Right cardiac atrium (tissue), 5 donors: ENCODE measurements at regions not wholly inside any gene's neighbourhood (a gene's known extent, or its start where the extent isn't known, plus 50 kb on each side); places are given as distances from the start of the nearest gene placed in this dataset.
A peak's percentile ranks its signal among the peaks of the same experiment; 100 is the strongest.

Experiments
- ATAC-seq, 2 donors: fragments of 200-7000 bp; cut with Tn5 transposase; one replicate each; pipeline versions ENCODE4 v1.8.0 to v1.9.1; 2020; ENCODE audit warnings: moderate library complexity in 2 of 2, mild to moderate bottlenecking in 1 of 2
- DNase-seq, 3 donors: peaks; one replicate each; pipeline ENCODE4 v3.0.0-alpha.2; 2020
- H3K27ac ChIP-seq: one replicate; pipeline ENCODE4 v1.5.1; 2013; ENCODE audit warnings: mild to moderate bottlenecking, low read length, control low read depth, moderate library complexity
- H3K27me3 ChIP-seq: one replicate; pipeline ENCODE4 v1.6.1; 2013; ENCODE audit not compliant: control insufficient read depth, insufficient read depth
- H3K4me1 ChIP-seq: one replicate; pipeline ENCODE4 v1.6.1; 2013; ENCODE audit warnings: low read length; ENCODE audit not compliant: control insufficient read depth, insufficient read depth
- H3K4me3 ChIP-seq: one replicate; pipeline ENCODE4 v1.5.1; 2013; ENCODE audit warnings: low read length, control low read depth
- H3K9me3 ChIP-seq: one replicate; pipeline ENCODE4 v1.6.1; 2013; ENCODE audit warnings: low read length; ENCODE audit not compliant: control insufficient read depth
- WGBS: extraction: QIAGEN DNeasy Blood & Tissue Kit; methylation state at CpG from one replicate; pipeline ENCODE4 v1.1.7; 2013; 5-methylcytosine and 5-hydroxymethylcytosine counted together
- intact Hi-C, 4 donors: fragments of 100-400 bp; cut with DNase I; formaldehyde crosslinking; loops; one replicate each; pipeline versions ENCODE4 v1.11.0 to v1.14.0; 2022 to 2023
- donor health status: healthy with polysubstance abuse.
- donor health status: DM: no; HTN: yes; CAD: no.
- donor health status: DM: no; HTN: no; CAD: no.
- donor health status: DM: no; HTN: yes; CAD: no; lungs with severe emphysema.
- donor health status: DM: yes; HTN: yes; CAD: no.

DNA sequence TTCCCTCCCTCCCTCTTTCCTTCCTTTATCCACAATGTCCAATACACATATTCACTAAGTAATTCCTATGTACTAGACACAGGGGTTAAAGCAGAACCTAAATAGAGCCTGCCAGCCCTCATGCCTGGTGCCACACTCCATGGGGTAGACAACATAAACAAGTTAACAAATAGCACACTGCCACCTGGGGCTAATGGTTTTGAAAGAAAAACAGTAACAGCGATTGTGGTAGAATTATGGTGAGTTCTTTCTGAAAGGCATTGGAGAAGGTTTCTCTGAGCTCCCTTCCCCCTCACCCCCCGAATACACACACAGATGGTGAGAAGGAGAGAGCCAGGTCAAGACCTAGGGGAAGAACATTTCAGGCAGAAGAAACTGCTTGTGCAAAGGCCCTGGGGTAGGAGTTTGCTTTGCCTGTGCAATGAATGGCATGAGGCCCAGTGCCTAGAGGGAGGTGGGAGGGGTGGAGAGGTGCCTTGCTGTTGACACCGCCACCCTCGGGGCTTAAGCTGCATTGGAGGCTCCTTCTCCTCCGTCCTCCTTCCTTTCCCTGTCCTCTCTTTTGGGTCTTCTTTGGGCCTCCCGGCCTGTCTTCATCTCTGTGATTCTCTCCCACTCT, 502.4 kb upstream of the SULF2 start:
- Histone ChIP-seq H3K27me3 (no peaks in the 10 kb centered on the region), H3K27ac (no peak overlapping the region), H3K4me1 (no peaks in the 10 kb centered on the region), H3K9me3 (no peaks in the 10 kb centered on the region), H3K4me3 (no peak overlapping the region)
- WGBS: 94% methylated on average over 6 of the region's 6 CpGs
- intact Hi-C loops: no loop called here
- ATAC-seq (no peak), DNase-seq (no peak)

DNA sequence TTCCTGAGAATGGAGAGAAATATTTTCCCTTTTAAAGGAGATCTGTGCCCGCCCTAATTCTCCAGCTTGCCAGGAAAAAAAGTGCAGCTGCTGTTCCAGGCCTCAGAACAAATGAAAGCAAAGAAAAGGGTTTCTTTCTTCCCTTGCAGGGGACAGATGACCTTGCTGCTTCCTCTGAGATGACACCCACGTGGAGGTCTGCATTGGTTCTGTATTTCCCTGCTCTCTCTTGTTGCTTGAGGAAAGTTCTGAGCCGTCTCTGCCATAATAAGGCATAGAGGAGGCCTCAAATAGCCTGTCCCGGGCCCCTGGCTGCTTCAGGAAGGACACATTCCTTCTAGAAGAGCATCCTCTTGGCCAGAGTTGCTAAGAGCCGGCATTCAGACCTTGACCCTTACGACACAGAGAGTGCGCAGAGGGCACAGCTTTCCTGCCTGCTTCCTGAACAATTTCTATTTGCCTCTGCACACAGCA, 501.8 kb upstream of the SULF2 start:
- H3K27ac ChIP-seq: no peak overlapping the region
- DNase-seq (no peak), ATAC-seq (peak in 1 of 2 donors; percentile 27)
- no peaks in the 10 kb centered on the region for H3K4me1 ChIP-seq
- WGBS: 26% methylated on average over 7 of the region's 7 CpGs
- no peaks in the 10 kb centered on the region for H3K27me3 ChIP-seq
- intact Hi-C loops: no loop called here
- H3K4me3 ChIP-seq: no peak overlapping the region
- H3K9me3 ChIP-seq: no peaks in the 10 kb centered on the region

DNA sequence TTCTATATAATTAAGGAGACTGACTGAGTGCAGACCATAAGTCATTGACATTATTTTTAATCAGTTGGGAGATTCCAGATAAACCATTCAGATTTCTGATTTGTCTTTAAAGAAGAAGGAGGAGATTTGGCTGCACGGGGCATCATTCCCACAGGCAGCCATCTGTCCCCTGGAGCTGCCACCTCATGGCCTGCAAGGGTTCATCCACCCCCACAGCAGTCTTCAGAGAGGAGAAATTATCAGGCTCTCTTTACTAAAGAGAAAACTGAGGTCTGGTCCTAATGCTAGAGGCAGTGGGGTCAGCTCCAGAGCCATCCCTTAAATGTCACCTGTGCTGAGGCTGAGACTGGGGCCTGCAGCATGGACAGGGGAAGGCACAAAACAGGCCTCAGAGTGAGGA, 501.3 kb upstream of the SULF2 start:
- no peaks in the 10 kb centered on the region for H3K27me3 ChIP-seq
- DNase-seq (no peak), ATAC-seq (no peak)
- no peaks in the 10 kb centered on the region for H3K4me1 ChIP-seq
- no peaks in the 10 kb centered on the region for H3K9me3 ChIP-seq
- WGBS: 70% methylated on average over 1 of the region's 1 CpG
- intact Hi-C loops: no loop called here
- H3K27ac ChIP-seq: no peak overlapping the region
- no peak overlapping the region for H3K4me3 ChIP-seq

DNA sequence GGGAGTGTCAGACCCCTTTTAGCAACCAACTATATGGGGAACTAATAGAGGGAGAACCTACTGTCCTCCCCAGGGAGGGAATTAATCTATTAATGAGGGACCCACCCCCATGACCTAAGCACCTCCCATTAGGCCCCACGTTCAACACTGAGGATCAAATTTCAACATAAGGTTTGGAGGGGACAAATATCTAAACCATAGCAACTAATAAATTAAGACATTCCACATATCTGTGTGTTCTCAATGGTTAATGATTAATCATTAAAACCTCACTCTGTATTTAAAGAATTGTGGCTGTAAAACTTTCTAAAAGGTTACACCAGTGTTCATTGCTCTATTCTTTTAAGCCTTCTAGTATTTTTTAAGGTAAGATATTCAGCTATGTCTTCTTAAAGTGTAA, 500.4 kb upstream of the SULF2 start:
- H3K4me3 ChIP-seq: no peak overlapping the region
- H3K27me3 ChIP-seq: no peaks in the 10 kb centered on the region
- no peaks in the 10 kb centered on the region for H3K9me3 ChIP-seq
- intact Hi-C loops: no loop called here
- WGBS: 29% methylated on average over 1 of the region's 1 CpG
- DNase-seq: no peak
- no peak for ATAC-seq
- no peak overlapping the region for H3K27ac ChIP-seq
- H3K4me1 ChIP-seq: no peaks in the 10 kb centered on the region

- 88% methylated on average over 2 of the region's 2 CpGs for WGBS
- no peak for ATAC-seq
Observed at GRCh38 chr20:48284837-48285236, 499.6 kb upstream of the SULF2 start.

GRCh38 chr20:48284315-48284714, 499.0 kb upstream of the SULF2 start:
- Histone ChIP-seq H3K9me3 (no peaks in the 10 kb centered on the region), H3K27me3 (no peaks in the 10 kb centered on the region), H3K4me1 (no peaks in the 10 kb centered on the region), H3K27ac (no peak overlapping the region), H3K4me3 (no peak overlapping the region)
- DNase-seq: no peak
- intact Hi-C loops: no loop called here
- ATAC-seq: no peak
- WGBS: 93% methylated on average over 4 of the region's 4 CpGs

More at GRCh38 chr20:48284837-48285236, 499.6 kb upstream of the SULF2 start:
- intact Hi-C loops: no loop called here
- H3K4me3 ChIP-seq: no peak overlapping the region
- no peak for DNase-seq
- no peaks in the 10 kb centered on the region for H3K4me1 ChIP-seq
- no peak overlapping the region for H3K27ac ChIP-seq
- no peaks in the 10 kb centered on the region for H3K27me3 ChIP-seq
- H3K9me3 ChIP-seq: no peaks in the 10 kb centered on the region

DNA sequence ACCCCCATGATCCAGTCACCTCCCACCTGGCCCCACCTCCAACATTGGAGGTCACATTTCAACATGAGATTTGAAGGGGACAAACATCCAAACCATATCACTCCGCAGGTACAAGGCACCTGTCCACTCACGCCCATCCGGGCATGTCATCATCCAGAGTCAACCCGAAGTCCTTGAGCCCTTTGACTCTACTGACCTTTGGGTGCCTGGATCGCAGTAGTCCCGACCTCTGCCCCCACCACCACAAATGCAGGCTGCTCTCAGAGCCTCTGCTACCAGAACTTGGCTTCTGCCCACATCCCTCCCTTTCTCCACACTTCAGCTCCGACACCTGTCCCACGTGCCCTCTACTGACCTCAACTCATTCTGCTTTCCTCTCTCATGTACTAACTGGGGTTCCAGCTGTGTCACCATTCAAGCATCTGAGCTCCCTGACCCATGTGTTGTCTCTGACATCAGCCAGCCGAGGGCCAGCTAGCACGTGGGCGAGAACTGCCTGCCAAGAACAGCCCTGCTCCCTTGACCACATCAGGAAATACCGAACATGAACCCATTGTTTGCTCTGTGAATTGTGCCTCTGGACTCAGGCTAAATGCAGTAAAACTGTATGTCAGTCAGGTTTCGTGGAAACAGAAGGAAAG, 498.3 kb upstream of the SULF2 start:
- Histone ChIP-seq H3K4me1 (no peaks in the 10 kb centered on the region), H3K9me3 (no peaks in the 10 kb centered on the region), H3K4me3 (no peak overlapping the region), H3K27me3 (no peaks in the 10 kb centered on the region), H3K27ac (no peak overlapping the region)
- intact Hi-C loops: no loop called here
- peak; percentile 41 to 69 (median 69) for DNase-seq
- peak; percentile 69 to 79 for ATAC-seq
- WGBS: 59% methylated on average over 13 of the region's 13 CpGs

GRCh38 chr20:48282591-48283228, 497.4 kb upstream of the SULF2 start:
- intact Hi-C loops: no loop called here
- WGBS: 95% methylated on average over 4 of the region's 4 CpGs
- Histone ChIP-seq H3K4me1 (no peaks in the 10 kb centered on the region), H3K27ac (no peak overlapping the region), H3K27me3 (no peaks in the 10 kb centered on the region), H3K4me3 (no peak overlapping the region), H3K9me3 (no peaks in the 10 kb centered on the region)
- no peak for ATAC-seq
- DNase-seq: no peak

DNA sequence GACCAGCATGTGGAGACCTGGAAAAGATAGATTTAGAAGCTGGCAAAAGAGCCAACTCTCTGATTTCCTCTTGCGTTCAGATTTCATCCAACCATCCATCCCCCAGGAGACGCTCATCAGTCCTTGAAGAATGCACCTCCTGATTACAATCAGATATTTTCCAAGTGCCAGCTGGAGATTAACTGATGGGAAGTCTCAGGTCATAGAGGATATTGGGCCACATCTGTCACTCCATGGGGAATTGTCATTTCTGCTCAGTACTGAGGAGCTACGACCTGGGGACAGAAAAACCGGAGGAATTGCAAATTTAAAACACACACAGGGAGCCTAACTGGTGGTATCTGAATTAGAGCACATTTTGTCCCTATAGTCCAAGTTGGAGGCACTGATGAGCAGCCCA, 496.2 kb upstream of the SULF2 start:
- WGBS: 73% methylated on average over 4 of the region's 4 CpGs
- Histone ChIP-seq H3K27me3 (no peaks in the 10 kb centered on the region), H3K4me3 (no peak overlapping the region), H3K4me1 (peaks cover 2% of the 10 kb centered on the region), H3K9me3 (no peaks in the 10 kb centered on the region), H3K27ac (no peak overlapping the region)
- intact Hi-C loops: no loop called here
- no peak for ATAC-seq
- DNase-seq: no peak

GRCh38 chr20:48278961-48279481, 493.7 kb upstream of the SULF2 start:
- DNase-seq: no peak
- 33% methylated on average over 2 of the region's 2 CpGs for WGBS
- peaks cover 2% of the 10 kb centered on the region for H3K4me1 ChIP-seq
- no peak overlapping the region for H3K27ac ChIP-seq
- no peaks in the 10 kb centered on the region for H3K27me3 ChIP-seq
- intact Hi-C loops: no loop called here
- peak in 1 of 2 donors; percentile 14 for ATAC-seq
- H3K4me3 ChIP-seq: no peak overlapping the region
- no peaks in the 10 kb centered on the region for H3K9me3 ChIP-seq

DNA sequence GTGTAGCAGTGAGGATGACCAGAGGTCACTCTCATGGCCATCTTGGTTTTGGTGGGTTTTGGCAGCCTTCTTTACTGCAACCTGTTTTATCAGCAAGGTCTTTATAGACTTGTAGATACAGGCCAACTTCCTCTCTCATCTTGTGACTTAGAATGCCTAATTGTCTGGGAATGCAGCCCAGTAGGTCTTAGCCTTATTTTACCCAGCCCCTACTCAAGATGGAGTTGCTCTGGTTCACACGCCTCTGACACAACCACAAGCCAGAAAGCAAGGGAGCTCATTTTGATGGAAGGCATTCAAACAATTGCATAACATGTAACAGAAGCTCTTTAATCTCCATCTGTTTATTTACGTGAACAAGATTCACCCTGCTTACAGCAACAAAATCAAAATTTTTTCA, 492.0 kb upstream of the SULF2 start:
- ATAC-seq (no peak), DNase-seq (no peak)
- no peak overlapping the region for H3K4me3 ChIP-seq
- no peaks in the 10 kb centered on the region for H3K27me3 ChIP-seq
- no peaks in the 10 kb centered on the region for H3K9me3 ChIP-seq
- WGBS: 79% methylated on average over 2 of the region's 2 CpGs
- no peak overlapping the region for H3K27ac ChIP-seq
- H3K4me1 ChIP-seq: peaks cover 2% of the 10 kb centered on the region
- intact Hi-C loops: no loop called here
